ENCODE measurements at regions not wholly inside any gene's neighbourhood (a gene's known extent, or its start where the extent isn't known, plus 50 kb on each side); places are given as distances from the start of the nearest gene placed in this dataset.

- H3K27me3 ChIP-seq (ENCODE audit: insufficient read depth, low read length, poor library complexity, severe bottlenecking) = no peaks in the 10 kb centered on the region
- no peaks in the 10 kb centered on the region for H3K79me2 ChIP-seq (ENCODE audit: insufficient read depth, low read length)
- peak overlapping the region; percentile 16 for H3K4me3 ChIP-seq (ENCODE audit: low read length, poor library complexity, severe bottlenecking)
- peak overlapping the region; percentile 40 for H3K9ac ChIP-seq (ENCODE audit: low read depth, low read length, poor library complexity, severe bottlenecking)
- H3K36me3 ChIP-seq (ENCODE audit: insufficient read depth, low read length) = no peaks in the 10 kb centered on the region
- H3K4me2 ChIP-seq (ENCODE audit: low read depth, low read length, poor library complexity, severe bottlenecking) = peak overlapping the region; percentile 48
- H2AFZ ChIP-seq (ENCODE audit: low read length) = peak overlapping the region; percentile 82; the same call in 1 of the 2 replicates
- H3F3A ChIP-seq (ENCODE audit: low read depth) = no peaks in the 10 kb centered on the region
- no peaks in the 10 kb centered on the region for H4K20me1 ChIP-seq (ENCODE audit: insufficient read depth, low read length, poor library complexity, severe bottlenecking)
- peaks cover 11% of the 10 kb centered on the region for H3K4me1 ChIP-seq (ENCODE audit: insufficient read depth, low read length, poor library complexity, severe bottlenecking)
- no peak for TF ChIP-seq CTCF (conservative IDR thresholded peaks at IDR 0.05; ENCODE audit: low read length)
- TF ChIP-seq EZH2phosphoT487 (IDR thresholded peaks at IDR 0.05; ENCODE audit: borderline replicate concordance) = no peak
- no peaks in the 10 kb centered on the region for H3K9me3 ChIP-seq (ENCODE audit: insufficient read depth, low read depth, low read length)
- H3K9me2 ChIP-seq (replicated peaks; ENCODE audit: low read depth, low read length) = no peaks in the 10 kb centered on the region
Measured at GRCh38 chr4:24650849-24651640, 66.7 kb upstream of the DHX15 start.

GRCh38 chr4:24655326-24655725, 71.0 kb upstream of the DHX15 start:
- no peak for TF ChIP-seq EZH2phosphoT487 (IDR thresholded peaks at IDR 0.05; ENCODE audit: borderline replicate concordance)
- no peak for TF ChIP-seq CTCF (conservative IDR thresholded peaks at IDR 0.05; ENCODE audit: low read length)
- H2AFZ ChIP-seq (ENCODE audit: low read length) = no peak overlapping the region
- no peaks in the 10 kb centered on the region for H3F3A ChIP-seq (ENCODE audit: low read depth)
- no peaks in the 10 kb centered on the region for H3K36me3 ChIP-seq (ENCODE audit: insufficient read depth, low read length)
- no peak overlapping the region for H3K4me3 ChIP-seq (ENCODE audit: low read length, poor library complexity, severe bottlenecking)
- H3K79me2 ChIP-seq (ENCODE audit: insufficient read depth, low read length) = no peaks in the 10 kb centered on the region
- no peaks in the 10 kb centered on the region for H3K27me3 ChIP-seq (ENCODE audit: insufficient read depth, low read length, poor library complexity, severe bottlenecking)
- no peaks in the 10 kb centered on the region for H3K9me2 ChIP-seq (replicated peaks; ENCODE audit: low read depth, low read length)
- no peaks in the 10 kb centered on the region for H4K20me1 ChIP-seq (ENCODE audit: insufficient read depth, low read length, poor library complexity, severe bottlenecking)
- H3K4me2 ChIP-seq (ENCODE audit: low read depth, low read length, poor library complexity, severe bottlenecking) = no peak overlapping the region
- no peak overlapping the region for H3K9ac ChIP-seq (ENCODE audit: low read depth, low read length, poor library complexity, severe bottlenecking)
- peaks cover 11% of the 10 kb centered on the region for H3K4me1 ChIP-seq (ENCODE audit: insufficient read depth, low read length, poor library complexity, severe bottlenecking)
- no peaks in the 10 kb centered on the region for H3K9me3 ChIP-seq (ENCODE audit: insufficient read depth, low read depth, low read length)

GRCh38 chr4:24655971-24656370, 71.6 kb upstream of the DHX15 start:
- Histone ChIP-seq H3K4me2 (ENCODE audit: low read depth, low read length, poor library complexity, severe bottlenecking) (no peak overlapping the region), H3K27me3 (ENCODE audit: insufficient read depth, low read length, poor library complexity, severe bottlenecking) (no peaks in the 10 kb centered on the region), H3K4me1 (ENCODE audit: insufficient read depth, low read length, poor library complexity, severe bottlenecking) (peaks cover 6% of the 10 kb centered on the region), H3K9me3 (ENCODE audit: insufficient read depth, low read depth, low read length) (no peaks in the 10 kb centered on the region), H3K9ac (ENCODE audit: low read depth, low read length, poor library complexity, severe bottlenecking) (no peak overlapping the region), H2AFZ (ENCODE audit: low read length) (no peak overlapping the region), H3K4me3 (ENCODE audit: low read length, poor library complexity, severe bottlenecking) (no peak overlapping the region), H3F3A (ENCODE audit: low read depth) (no peaks in the 10 kb centered on the region), H3K36me3 (ENCODE audit: insufficient read depth, low read length) (no peaks in the 10 kb centered on the region), H4K20me1 (ENCODE audit: insufficient read depth, low read length, poor library complexity, severe bottlenecking) (no peaks in the 10 kb centered on the region), H3K79me2 (ENCODE audit: insufficient read depth, low read length) (no peaks in the 10 kb centered on the region), H3K9me2 (replicated peaks; ENCODE audit: low read depth, low read length) (no peaks in the 10 kb centered on the region)
- TF ChIP-seq CTCF (conservative IDR thresholded peaks at IDR 0.05; ENCODE audit: low read length) (no peak), EZH2phosphoT487 (IDR thresholded peaks at IDR 0.05; ENCODE audit: borderline replicate concordance) (no peak)

All from Loucy (cell line).